Loucy (cell line): ENCODE measurements at regions not wholly inside any gene's neighbourhood (a gene's known extent, or its start where the extent isn't known, plus 50 kb on each side); places are given as distances from the start of the nearest gene placed in this dataset.

Experiments used
- H2AFZ ChIP-seq: fragments of 200-600 bp; sonication (generic); 2 replicates; pipeline ENCODE4 v1.6.0; 2016; ENCODE audit warnings: antibody characterized with exemption, mild to moderate bottlenecking, low read length, moderate library complexity
- H3F3A ChIP-seq: fragments of 200-600 bp; 2 replicates; pipeline ENCODE4 v1.6.0; 2016; ENCODE audit warnings: antibody characterized with exemption, low read depth, mild to moderate bottlenecking
- H3K27me3 ChIP-seq: fragments of 200-600 bp; sonication (generic); 2 replicates; pipeline ENCODE4 v1.6.1; 2014; ENCODE audit warnings: low read length, mild to moderate bottlenecking; ENCODE audit not compliant: insufficient read depth, poor library complexity, severe bottlenecking
- H3K36me3 ChIP-seq: fragments of 200-600 bp; sonication (generic); 2 replicates; pipeline ENCODE4 v1.6.1; 2016; ENCODE audit warnings: low read length; ENCODE audit not compliant: insufficient read depth
- H3K4me1 ChIP-seq: fragments of 200-600 bp; sonication (generic); 2 replicates; pipeline ENCODE4 v1.5.1; 2014; ENCODE audit warnings: low read length, mild to moderate bottlenecking; ENCODE audit not compliant: insufficient read depth, poor library complexity, severe bottlenecking
- H3K4me2 ChIP-seq: fragments of 200-600 bp; sonication (generic); 2 replicates; pipeline ENCODE4 v1.6.0; 2014; ENCODE audit warnings: antibody characterized with exemption, low read length, low read depth, mild to moderate bottlenecking; ENCODE audit not compliant: poor library complexity, severe bottlenecking
- H3K4me3 ChIP-seq: fragments of 200-600 bp; sonication (generic); 2 replicates; pipeline ENCODE4 v1.5.1; 2014; ENCODE audit warnings: low read length, mild to moderate bottlenecking, mixed read lengths; ENCODE audit not compliant: poor library complexity, severe bottlenecking
- H3K79me2 ChIP-seq: fragments of 200-600 bp; sonication (generic); 2 replicates; pipeline ENCODE4 v1.6.1; 2014; ENCODE audit warnings: low read length; ENCODE audit not compliant: insufficient read depth
- H3K9ac ChIP-seq: fragments of 200-600 bp; sonication (generic); 2 replicates; pipeline ENCODE4 v1.6.0; 2014; ENCODE audit warnings: mild to moderate bottlenecking, low read depth, low read length, moderate library complexity; ENCODE audit not compliant: poor library complexity, severe bottlenecking
- H3K9me2 ChIP-seq: fragments of 200-600 bp; sonication (generic); replicated peaks from 2 replicates; pipeline ENCODE4 v1.6.1; 2016; ENCODE audit warnings: low read depth, low read length, mixed read lengths
- H3K9me3 ChIP-seq: fragments of 200-600 bp; sonication (generic); 2 replicates; pipeline ENCODE4 v1.6.1; 2014; ENCODE audit warnings: mild to moderate bottlenecking, antibody characterized with exemption, low read length, low read depth; ENCODE audit not compliant: insufficient read depth
- H4K20me1 ChIP-seq: fragments of 200-600 bp; sonication (generic); 2 replicates; pipeline ENCODE4 v1.6.0; 2014; ENCODE audit warnings: antibody characterized with exemption, low read length, mild to moderate bottlenecking; ENCODE audit not compliant: insufficient read depth, poor library complexity, severe bottlenecking
- EZH2phosphoT487 ChIP-seq: fragments of 200-600 bp; IDR thresholded peaks from 2 replicates; pipeline ENCODE4 v1.6.1; 2018; ENCODE audit warnings: antibody characterized with exemption, mild to moderate bottlenecking, moderate library complexity, borderline replicate concordance
- TF ChIP-seq, protein P1 (sequence below): fragments of 200-600 bp; sonication (generic); conservative IDR thresholded peaks from 2 replicates; pipeline ENCODE4 v1.5.1; 2014; ENCODE audit warnings: mild to moderate bottlenecking, antibody characterized with exemption, low read length

- TF ChIP-seq, protein P1, sequence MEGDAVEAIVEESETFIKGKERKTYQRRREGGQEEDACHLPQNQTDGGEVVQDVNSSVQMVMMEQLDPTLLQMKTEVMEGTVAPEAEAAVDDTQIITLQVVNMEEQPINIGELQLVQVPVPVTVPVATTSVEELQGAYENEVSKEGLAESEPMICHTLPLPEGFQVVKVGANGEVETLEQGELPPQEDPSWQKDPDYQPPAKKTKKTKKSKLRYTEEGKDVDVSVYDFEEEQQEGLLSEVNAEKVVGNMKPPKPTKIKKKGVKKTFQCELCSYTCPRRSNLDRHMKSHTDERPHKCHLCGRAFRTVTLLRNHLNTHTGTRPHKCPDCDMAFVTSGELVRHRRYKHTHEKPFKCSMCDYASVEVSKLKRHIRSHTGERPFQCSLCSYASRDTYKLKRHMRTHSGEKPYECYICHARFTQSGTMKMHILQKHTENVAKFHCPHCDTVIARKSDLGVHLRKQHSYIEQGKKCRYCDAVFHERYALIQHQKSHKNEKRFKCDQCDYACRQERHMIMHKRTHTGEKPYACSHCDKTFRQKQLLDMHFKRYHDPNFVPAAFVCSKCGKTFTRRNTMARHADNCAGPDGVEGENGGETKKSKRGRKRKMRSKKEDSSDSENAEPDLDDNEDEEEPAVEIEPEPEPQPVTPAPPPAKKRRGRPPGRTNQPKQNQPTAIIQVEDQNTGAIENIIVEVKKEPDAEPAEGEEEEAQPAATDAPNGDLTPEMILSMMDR: no peak
- no peak for TF ChIP-seq EZH2phosphoT487
- no peak overlapping the region for H3K4me2 ChIP-seq
Observed at GRCh38 chr21:20451046-20451445, 547.2 kb upstream of the NCAM2 start.

GRCh38 chr21:20452935-20453334, 545.3 kb upstream of the NCAM2 start:
- no peaks in the 10 kb centered on the region for H3K9me2 ChIP-seq
- no peaks in the 10 kb centered on the region for H3F3A ChIP-seq
- no peaks in the 10 kb centered on the region for H3K27me3 ChIP-seq
- no peaks in the 10 kb centered on the region for H3K36me3 ChIP-seq
- H2AFZ ChIP-seq: no peak overlapping the region
- no peaks in the 10 kb centered on the region for H4K20me1 ChIP-seq
- H3K4me1 ChIP-seq: no peaks in the 10 kb centered on the region
- no peak overlapping the region for H3K4me3 ChIP-seq
- TF ChIP-seq, protein P1: no peak
- TF ChIP-seq EZH2phosphoT487: no peak
- no peak overlapping the region for H3K9ac ChIP-seq
- no peaks in the 10 kb centered on the region for H3K9me3 ChIP-seq
- H3K79me2 ChIP-seq: no peaks in the 10 kb centered on the region
- H3K4me2 ChIP-seq: no peak overlapping the region

More at GRCh38 chr21:20451046-20451445, 547.2 kb upstream of the NCAM2 start:
- Histone ChIP-seq H3F3A (no peaks in the 10 kb centered on the region), H3K4me3 (no peak overlapping the region), H3K36me3 (no peaks in the 10 kb centered on the region), H3K9me3 (no peaks in the 10 kb centered on the region), H3K9ac (no peak overlapping the region), H2AFZ (no peak overlapping the region), H3K4me1 (no peaks in the 10 kb centered on the region), H3K27me3 (no peaks in the 10 kb centered on the region), H3K9me2 (no peaks in the 10 kb centered on the region), H3K79me2 (no peaks in the 10 kb centered on the region), H4K20me1 (no peaks in the 10 kb centered on the region)

- Histone ChIP-seq H3K4me3 (no peak overlapping the region), H3K79me2 (no peaks in the 10 kb centered on the region), H4K20me1 (no peaks in the 10 kb centered on the region), H2AFZ (no peak overlapping the region), H3K4me1 (no peaks in the 10 kb centered on the region), H3K27me3 (no peaks in the 10 kb centered on the region), H3K9me2 (no peaks in the 10 kb centered on the region), H3K4me2 (no peak overlapping the region), H3K36me3 (no peaks in the 10 kb centered on the region), H3K9me3 (no peaks in the 10 kb centered on the region), H3K9ac (no peak overlapping the region), H3F3A (no peaks in the 10 kb centered on the region)
- no peak for TF ChIP-seq EZH2phosphoT487
- TF ChIP-seq, protein P1: no peak
Observed at GRCh38 chr21:20459838-20460237, 538.4 kb upstream of the NCAM2 start.
